ENCODE measurements at regions not wholly inside any gene's neighbourhood (a gene's known extent, or its start where the extent isn't known, plus 50 kb on each side); places are given as distances from the start of the nearest gene placed in this dataset.
"Not testable (repeated sequence)": the region's sequence is repeated elsewhere in the genome, so short reads cannot be mapped to it uniquely, and the experiment has no call there.

DNA sequence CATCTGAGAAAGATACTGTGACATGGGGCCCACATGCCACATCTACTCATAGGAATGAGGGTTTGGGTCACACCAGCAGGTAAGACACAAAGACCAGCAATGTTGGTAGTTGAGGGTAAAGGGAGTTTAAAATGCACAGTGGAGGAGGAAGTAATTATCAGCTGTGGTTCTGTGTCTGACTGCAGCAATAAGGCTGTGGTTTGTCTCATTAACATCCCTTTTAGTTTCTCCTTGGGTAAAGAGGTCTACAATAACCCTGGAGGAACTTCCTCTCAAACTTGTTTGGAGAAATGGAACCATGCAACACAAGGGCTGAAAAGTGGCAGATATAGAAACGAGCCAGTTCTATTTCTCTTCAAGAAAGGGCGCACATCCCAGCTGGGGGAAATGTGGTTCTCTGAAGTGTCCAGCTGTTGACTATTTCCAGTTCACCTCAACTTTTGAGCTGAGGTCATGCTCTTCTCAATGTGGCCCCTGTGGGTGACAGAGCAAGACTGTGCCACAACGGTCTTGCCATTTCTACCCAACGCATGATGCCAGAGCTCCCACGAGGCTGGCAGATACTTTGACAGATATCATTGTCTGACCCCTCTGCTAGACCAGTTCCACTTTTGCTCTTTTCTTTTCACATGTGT lies 234.3 kb downstream of the SQOR start:
- no peak for DNase-seq

DNA sequence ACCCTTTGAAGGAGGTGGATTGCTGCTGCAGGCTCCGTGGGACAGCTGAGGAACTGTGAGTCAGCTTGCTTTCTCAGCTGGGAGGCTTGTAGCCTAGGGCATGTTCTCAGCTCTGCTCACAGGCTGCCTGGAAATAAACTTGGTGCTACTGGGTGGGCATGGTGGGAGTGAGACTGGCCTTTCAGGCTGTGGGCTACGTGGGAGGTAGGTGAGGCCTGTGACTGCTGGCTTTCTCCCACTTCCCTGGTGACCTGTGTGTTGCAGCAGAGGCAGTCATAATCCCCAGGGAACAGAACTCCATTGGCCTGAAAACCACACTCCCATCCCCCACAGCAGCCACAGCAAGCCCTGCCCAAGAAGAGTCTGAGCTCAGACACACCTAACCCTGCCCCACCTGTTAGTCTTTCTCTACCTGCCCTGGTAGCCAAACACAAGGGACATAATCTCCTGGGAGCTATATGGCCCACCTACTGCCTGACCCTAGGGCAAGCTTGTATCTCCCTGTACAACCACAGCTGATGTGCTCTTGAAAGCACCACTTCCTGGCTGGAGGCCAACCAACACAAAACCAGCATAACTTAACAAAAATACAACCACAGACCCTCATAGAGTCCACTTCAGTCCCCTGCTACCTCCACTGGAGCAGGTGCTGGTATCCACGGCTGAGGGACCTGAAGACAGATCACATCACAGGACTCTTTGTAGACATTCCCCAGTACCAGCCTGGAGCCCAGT lies 236.5 kb downstream of the SQOR start:
- DNase-seq = no peak

DNA sequence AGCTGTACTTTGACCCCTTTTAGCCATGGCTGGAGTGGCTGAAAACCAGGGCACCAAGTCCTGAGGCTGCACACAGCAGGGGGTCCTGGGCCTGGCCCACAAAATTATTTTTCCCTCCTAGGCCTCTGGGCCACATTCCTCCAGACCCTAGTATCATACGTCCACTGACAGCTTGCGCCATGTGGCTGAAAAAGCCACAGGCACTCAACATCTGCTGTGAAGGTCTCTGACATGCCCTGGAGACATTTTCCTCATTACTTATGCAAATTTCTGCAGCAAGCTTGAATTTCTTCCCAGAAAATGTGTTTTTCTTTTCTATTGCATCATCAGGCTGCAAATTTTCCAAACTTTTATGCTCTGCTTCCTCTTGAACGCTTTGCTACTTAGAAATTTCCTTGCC lies 239.0 kb downstream of the SQOR start:
- no peak for DNase-seq

DNA sequence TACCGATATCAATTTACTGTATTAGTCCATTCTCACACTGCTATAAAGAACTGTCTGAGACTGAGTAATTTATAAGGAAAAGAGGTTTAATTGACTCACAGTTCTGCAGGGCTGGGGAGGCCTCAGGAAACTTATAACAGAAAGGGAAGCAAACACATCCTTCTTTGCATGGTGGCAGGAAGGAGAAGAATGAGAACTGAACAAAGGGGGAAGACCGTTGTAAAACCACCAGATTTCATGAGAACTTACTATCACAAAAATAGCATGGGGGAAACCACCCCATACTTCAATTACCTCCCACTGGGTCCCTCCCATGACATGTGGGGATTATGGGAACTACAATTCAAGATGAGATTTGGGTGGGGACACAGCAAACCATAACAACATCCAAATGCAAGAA lies 239.7 kb downstream of the SQOR start:
- DNase-seq = not testable (repeated sequence)

DNA sequence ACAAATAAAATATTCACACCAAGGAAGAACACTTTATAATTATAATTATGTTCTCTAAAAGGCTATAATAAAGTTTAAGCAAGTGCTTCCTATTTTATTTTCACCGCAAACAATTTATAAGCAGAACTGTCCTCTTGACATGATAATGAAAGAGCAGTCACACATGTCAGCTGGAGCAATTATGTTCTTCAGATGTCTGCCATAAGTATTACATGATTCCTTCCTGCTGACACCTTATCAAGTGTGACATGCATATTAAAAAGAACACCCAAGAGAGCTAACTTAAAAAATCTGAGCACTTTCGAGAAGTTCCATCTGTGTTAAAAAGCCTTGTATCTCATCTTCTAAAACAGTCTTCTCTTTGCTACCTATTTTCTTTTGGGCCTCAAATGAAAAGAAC lies 249.5 kb downstream of the SQOR start:
- DNase-seq = no peak

DNA sequence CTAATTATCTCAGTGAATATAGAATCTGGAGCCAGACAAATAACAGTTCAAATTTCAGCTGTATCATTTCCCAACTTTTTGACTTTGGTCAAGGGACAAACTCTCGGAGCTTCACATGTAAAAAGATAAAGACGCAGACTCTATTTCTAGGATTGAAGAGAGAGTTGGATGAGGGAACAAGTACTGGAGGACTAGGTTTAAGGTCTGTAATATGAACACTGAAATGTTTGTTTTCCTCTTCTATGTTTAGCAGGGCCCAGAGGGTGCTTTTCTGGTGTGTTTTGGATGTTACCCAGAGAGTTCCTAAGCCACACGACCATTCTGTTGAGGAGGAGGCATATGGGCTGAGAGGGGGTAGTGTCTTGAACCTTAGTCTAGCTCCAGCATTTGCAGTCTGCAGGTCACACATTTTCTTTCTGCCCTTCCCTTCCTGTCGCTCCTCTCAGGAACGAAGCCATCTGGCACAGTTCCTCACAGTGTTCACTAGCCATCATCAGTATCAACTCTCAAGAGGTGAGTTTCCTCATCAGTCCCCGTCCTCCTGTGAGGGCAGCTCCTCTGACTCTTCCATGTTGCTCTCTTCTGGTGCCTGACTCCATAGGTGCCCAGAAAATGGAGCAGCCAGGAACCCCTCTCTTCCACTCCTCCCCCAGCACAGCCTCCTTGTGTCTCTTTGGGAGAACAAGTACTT lies 250.1 kb downstream of the SQOR start:
- no peak for DNase-seq

DNA sequence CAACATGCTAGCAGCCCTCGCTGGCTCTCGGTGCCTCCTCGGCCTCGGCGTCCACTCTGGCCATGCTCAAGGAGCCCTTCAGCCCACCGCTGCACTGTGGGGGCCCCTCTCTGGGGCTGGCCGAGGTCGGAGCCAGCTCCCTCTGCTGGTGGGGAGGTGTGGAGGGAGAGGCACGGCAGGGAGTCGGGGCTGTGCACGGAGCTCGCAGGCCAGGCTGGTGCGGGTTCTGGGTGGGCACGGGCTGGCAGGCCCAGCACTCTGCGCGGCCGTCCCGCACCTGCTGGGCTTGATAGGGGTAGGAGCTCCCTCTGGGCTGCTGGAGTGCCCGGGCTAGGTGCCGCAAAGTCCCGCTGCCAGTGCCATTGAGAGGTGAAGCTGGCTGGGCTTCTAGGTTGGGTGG lies 251.0 kb downstream of the SQOR start:
- no peak for DNase-seq

DNA sequence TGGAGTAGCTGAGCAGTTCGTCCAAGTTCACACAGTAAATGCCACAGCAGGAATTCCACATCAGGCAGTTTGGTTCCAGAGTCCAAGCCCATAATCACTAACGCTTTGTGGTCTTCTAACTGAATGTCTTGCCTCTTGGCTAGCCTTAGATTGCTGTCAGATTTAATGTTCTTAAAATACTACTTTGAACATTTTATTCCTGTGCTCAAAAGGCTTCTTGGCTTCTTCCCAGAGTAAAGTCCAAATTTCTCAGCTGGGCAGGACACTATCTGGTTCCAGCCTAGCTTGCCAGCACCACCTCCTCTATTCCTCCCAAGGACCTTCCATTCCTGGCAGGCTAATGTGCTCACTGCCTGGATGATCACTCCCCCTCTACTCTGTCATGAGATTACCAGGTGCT lies 256.9 kb downstream of the SQOR start:
- DNase-seq = no peak

DNA sequence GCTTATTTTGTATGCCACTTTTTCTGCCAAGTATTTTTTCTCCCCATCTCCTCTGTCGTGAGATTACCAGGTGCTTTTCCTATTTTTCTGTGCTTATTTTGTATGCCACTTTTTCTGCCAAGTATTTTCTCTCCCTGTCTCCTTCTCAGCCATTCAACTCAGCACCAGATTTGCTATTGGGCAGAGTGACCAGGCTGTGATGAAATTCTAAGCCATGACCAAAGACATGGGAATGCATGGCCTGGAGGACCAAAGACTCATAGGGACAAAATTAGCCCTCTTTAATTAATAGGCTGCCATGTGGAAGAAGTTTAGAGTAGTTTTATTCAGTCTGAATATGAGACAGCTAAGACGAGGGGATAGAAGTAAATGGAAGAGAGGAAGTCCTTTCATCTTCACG lies 257.4 kb downstream of the SQOR start:
- no peak for DNase-seq

DNA sequence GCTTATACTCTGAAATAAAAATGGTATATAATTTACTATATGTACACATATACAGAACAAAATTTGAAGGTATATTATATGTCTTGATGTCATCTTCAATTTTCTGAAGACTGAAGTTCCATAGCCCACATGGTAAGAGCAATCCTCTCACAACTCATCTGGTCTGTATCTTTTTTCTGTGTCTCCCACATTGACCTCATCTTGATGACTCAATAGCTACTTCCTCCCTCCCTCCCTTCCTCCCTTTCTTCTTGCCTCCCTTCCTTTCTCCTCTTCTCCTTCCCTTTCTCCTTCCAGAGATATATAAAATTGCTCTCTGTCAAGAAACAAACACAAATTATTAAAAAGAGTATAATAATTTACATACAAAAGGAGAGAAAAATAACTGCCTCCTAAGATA lies 268.5 kb downstream of the SQOR start:
- DNase-seq = no peak

DNA sequence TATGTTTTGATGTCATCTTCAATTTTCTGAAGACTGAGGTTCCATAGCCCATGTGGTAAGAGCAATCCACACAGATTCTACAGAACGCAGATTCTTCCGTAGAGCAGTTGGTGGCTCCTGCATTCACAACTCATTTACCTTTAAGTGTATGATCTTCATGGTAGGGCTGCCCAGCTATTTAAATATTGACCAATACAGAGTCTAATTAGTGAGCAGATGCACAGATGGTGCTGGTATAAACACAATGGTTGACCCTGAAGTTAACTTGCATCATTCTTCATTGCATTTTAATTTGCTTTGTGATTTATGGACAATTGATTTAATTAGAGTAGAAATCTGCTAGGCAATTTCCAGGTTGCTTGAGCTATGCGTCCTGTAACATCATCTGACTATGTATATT lies 269.2 kb downstream of the SQOR start:
- DNase-seq = no peak

DNA sequence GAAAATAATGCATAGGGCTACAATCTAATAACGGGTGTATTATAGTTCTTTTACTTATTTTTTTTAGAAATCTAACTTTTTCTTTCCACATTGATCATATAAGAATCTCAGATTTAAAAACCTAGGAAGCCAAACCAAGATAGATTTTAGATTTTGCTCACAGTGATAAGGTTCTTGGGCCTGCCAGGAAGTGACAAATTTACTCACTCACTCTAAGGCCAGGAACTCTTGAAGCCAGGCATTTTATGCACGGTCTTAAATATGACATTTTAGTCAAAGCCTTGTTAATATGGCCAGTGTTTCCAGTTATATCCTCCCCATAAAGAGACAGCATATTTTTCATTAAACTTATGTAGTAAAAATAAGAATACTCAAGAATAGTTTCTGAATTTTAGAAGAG lies 271.4 kb downstream of the SQOR start:
- no peak for DNase-seq

DNA sequence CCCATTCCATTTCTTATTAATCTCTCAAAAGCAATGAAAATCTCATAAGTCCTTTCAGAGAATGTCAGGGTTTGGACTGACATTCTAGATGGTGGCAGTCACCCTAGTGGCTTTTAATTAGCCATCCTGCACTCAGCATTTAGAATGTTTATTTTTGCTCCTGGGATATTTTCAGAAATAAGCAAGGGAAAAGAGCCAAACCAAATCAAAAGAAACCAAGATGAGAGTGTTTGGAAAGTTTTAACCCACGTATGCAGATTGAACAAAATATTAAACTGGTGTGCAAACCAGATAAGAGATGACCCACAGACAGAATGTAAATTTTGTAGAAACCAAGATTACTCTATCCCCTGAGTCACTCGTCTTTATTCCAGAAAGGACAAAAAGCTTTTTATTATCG lies 275.8 kb downstream of the SQOR start:
- DNase-seq = no peak

DNA sequence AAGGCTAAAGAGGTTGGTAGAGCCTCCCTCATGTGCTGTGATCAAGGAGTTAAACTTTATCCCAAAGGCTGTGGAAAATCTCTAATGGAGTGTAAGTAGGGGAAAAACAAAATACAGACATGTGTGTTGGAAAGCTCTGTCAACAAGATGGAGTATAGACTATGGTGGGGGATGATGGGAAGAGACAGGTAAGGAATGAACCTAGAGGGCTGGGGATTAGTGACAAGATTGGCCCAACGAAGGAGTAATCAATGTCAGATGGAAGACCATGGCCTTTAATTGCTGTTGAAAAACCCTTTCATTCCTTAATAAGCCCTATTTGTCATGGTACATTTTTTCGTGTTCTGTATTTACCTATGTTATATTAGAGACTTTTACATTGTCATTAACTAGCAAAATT lies 278.6 kb downstream of the SQOR start:
- no peak for DNase-seq

DNA sequence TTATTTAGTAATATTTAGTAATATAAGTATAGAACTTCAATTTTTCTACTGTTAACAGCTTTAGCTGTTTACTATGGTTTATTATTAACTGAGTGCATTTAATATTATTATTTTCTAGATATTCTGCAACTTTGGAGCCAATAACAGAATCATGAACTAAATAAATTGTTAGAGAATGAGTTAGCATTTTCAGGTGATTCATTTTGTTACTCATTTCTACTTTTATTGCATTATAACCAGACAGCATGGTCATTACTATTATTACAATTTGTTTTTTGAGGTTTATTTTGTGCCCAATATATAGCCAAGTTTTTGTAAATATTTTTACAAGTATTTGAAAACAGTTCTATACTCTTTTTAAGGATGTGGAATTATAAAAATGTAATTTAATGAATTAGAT lies 279.6 kb downstream of the SQOR start:
- DNase-seq = no peak

DNA sequence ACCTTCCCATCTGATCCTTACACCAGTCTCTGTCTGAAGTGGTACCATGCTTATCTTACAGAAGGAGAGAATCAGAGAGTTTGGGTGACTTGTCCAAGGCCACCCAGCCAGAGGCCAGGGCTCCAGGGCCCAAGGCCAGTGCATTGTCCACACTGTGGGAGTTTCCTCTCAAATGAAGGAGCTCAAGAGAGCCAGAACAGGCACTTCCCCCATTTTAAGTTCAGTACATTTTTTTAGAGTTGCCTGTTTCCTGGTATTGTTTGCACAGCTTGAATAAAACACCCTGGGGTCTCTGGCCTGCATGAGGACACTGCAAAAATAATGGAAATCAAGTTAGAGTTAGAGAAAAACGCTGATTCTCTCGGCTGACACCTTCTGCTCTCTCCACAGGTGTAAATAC lies 284.0 kb downstream of the SQOR start:
- DNase-seq = no peak

DNA sequence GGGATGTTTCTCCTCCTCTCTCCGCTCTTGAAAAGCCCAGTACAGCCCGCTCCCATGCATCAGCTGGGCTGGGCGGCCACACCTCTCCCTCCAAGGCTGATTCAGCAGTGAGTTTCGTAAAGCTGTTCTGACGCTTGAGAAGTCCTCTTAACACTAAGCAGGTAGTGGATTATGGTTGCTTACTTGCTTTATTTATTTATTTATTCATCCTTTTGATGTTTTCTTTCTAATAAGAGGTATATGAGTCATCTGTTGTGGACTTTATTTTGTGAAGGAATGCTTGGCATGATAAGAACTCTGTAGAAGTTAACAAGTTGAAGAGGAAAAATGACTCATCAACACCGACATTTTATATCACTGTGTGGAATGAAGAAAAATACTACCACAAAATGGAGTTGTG lies 285.0 kb downstream of the SQOR start:
- DNase-seq = no peak

DNA sequence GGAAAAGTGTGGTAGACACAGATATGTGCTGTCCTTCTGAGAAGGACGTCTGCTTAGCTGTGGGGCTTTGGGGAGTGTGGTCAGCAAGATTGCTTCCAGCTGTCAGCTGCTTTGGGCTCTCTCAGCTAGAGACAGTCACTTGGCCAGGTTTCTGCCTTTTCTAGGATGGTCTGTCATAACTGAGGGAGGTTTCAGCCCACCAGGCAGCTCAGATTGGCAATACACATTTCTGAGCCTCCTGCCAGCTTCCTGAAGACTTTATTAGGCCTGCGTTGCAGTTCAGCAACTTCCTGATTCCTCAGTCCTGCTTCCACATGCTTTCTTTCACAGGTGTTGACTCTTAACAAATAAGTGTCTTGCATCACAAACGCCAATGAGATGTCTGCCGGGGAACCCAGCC lies 286.5 kb downstream of the SQOR start:
- no peak for DNase-seq

DNA sequence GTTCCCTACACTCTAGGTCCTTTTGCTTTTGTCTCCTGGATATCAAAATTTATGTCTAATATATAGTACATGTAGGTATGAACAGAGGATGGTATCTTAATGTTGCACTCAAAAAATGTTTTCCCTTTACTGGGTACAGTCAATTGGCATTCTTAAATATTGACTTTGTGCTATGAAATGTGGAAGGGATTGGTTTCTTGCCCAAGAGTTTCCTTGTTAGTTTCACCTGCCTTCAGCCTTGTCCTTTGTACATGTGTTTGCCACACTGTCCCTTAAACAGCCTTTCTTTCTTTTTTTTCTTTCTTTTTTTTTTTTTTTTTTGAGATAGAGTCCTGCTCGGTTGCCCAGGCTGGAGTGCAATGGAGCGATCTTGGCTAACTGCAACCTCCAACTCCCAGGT lies 287.1 kb downstream of the SQOR start:
- DNase-seq = no peak

DNA sequence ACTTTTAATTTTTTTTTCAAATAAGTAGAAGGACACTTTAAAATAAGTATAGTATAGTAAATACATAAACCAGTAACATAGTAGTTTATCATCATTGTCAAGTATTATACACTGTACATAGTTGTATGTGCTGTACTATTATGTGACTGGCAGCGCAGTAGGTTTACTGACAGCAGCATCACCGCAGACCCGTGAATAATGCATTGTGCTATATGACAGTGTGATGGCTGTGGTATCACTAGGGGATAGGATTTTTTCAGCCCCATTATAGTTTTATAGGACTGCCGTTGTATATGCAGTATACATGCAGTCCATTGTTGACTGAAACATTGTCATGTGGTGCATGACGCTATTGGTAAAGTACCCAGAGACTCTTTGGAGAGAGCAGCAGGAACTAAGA lies 306.5 kb downstream of the SQOR start:
- DNase-seq = no peak

DNA sequence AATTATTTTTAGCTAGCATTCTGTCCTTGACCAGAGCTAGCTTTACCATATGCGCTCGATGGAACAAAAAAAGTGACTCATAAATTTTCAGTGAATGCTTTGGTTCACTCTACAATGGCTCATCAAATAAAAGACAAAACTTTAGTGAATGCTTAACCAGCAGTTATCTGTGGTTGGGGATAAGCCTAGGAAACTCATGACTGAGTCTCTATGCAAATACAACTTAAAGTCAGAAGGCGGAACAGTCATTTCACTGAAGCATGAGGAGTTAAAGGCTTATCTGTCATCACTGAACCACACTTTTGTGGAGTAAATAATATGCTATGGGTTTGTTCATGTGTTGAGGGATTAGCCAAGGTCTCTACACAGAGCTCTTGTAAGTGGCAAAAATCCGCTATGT lies 308.4 kb downstream of the SQOR start:
- no peak for DNase-seq

DNA sequence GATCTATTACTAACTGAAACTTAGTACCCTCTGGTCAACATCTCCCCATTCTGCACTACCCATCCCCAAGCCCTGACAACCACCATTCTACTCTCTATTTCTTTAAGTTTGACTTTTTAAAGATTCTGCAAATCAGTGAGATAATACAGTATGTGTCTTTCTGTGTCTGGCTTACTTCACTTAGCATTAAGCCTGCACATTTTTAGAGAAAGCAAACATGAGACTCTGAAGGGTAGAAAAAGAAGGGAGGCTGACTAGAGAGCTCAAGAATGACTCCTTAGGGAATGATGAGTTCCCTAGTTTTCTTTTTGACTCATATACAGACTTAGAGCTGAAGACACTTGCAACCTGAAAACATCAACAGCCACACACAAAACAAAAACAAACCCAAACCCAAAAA lies 311.3 kb downstream of the SQOR start:
- DNase-seq = no peak

DNA sequence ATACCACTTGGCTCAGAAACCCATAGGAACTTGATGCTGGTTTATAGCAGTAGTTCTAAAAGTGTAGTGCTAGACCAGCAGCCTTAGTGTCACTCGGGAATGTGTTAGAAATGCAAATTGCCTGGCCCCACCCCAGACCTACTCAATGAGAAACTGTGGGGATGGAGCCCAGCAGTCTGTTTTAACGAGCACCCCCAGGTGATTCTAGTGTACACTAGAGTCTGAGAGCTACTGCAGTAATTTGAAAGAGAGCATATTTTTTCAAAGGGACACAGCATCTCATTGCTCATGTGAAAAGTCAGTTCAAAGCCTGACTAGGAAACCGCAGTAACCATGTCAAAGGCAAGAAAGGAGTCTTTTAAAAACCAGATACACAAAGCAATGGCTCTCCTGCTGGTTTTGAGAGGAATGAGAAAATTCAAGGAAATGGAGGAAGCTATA lies 313.4 kb downstream of the SQOR start:
- DNase-seq = no peak

DNA sequence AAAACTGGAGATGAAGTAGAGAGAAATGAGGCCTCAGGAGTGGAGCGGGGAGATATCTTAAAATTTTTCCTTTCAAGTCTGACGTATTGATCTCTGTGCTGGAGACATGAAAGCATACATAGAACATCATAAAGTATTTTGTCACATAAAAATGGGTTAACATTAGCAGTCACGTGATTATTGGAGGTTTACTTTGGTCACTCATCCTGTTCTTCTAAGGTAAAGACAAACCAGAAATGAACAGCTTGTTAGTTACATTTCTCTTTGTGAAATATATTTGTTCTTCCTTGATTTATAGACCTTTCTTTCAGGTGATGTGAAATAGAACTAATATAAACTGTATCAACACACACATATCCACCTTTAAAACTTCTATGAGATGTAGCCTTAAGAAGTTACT lies 324.1 kb downstream of the SQOR start:
- DNase-seq = no peak

DNA sequence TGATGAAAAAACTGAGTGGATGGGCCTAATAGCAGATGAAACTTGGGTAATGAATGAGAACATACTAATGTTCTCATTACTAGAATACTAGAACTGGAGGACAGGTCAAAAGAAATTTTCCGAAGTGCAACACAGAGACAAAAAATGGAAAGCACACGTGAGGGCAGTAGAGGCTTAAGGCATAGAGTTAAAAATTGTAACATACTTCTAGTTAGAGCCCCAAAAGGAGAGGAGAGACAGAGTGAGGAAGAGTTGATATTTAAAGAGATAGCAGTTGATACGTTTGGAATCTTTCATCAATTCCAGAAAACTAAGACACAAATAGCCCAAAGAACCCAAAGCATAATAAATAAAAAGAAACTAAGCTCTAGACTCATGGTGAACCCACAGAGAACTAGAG lies 327.9 kb downstream of the SQOR start:
- no peak for DNase-seq

All from suppressor macrophage treated with lipopolysaccharide for 4 hours (primary cell).